HG03520 (cell line): ENCODE measurements at regions not wholly inside any gene's neighbourhood (a gene's known extent, or its start where the extent isn't known, plus 50 kb on each side); places are given as distances from the start of the nearest gene placed in this dataset.

ENCODE experiments used
- ATAC-seq: cut with Tn5 transposase; IDR thresholded peaks from one replicate; pipeline ENCODE4 v1.9.1; 2021; ENCODE audit warnings: mild to moderate bottlenecking, moderate library complexity; ENCODE audit not compliant: unreplicated experiment

DNA sequence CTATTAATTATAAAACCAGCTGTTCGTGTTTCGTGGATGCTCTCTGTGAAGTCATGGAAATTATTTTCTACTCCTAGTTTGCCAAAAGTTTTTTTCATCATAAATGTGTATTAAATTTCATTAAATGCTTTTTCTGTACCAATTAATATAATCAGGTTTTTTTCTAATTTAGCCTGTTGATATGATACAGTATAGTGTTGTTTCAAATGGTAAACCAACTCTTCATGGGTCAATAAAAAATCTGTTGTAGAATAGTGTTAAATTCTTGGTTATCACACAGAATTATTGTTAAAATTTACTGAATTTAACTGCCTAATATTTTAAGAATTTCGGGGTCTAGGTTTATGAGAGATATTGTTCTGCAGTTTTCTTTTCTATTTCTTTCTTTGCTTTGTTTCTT is 505.9 kb upstream of the MANEA start:
- ATAC-seq: no peak

DNA sequence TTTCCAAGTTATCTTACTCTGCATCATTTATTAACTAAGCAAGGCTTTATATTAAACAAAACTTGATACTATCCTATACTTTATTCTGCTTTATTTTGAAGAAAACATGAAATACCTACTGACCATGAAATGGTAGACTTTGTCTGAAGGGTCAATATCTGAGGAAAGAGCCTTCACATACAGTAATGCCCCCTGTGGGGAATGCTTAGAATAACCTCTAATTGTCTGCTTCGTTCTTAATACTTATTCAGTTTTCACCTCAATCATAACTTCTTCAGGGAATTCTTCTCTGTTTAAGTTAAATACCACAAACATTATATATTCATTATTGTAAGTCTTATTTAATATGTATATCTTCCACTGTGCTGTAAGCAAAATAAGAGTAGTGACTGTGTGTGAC is 498.9 kb upstream of the MANEA start:
- ATAC-seq: no peak

DNA sequence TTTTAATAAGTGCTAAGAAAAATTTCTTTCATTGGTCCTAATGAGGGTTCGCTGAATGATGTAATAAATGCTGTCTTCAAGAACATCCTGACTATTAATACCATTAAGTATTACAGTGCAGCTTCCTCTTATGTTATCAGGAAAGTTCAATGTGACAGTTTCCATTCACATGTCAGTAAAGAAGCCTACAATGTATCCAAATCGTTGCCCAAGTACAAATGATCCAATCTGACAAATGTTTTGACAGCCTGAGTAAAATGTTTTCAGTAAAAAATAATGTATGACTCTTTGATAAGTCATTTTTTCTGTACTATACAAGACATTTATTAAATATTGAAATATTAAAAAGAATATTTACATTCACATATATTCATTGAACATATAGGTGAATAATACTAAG is 496.1 kb upstream of the MANEA start:
- no peak for ATAC-seq

DNA sequence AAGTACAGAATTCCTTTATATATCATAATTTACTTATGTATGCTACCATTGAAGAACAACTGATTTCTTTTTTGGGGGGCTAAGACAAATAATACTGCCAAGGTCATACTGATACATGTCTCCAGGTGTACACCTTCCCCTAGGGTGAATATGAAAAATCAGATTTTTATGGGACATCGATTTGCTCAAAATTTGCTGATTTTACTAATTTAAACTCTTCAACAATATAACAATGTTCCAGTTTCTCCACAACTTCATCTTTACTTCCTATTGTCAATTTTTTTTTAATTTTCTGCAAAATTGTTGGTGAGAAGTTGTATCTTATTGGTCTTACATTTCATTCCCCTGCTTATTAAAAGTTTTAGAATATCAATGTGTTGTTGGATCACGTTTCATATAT is 495.4 kb upstream of the MANEA start:
- no peak for ATAC-seq

DNA sequence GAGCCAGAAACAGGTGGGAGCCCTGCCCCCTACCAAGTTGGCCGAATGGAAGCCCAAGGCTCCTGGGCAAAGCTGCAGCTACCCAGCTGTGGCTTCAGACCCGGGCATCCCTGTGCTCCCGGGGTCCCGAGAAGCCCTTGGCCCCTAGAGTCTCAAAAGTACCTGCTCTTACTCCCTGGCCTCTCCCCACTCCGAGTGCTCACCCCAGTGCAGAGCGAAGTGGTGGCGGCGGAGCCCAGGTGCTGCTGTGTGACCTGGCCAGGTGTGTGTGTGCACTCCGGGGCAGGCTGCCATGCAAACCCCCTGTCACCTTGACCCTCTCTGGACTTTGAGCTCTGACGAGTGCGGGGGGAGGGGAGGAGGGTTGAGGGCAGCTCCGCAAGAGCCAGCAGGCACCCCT is 493.8 kb upstream of the MANEA start:
- no peak for ATAC-seq

DNA sequence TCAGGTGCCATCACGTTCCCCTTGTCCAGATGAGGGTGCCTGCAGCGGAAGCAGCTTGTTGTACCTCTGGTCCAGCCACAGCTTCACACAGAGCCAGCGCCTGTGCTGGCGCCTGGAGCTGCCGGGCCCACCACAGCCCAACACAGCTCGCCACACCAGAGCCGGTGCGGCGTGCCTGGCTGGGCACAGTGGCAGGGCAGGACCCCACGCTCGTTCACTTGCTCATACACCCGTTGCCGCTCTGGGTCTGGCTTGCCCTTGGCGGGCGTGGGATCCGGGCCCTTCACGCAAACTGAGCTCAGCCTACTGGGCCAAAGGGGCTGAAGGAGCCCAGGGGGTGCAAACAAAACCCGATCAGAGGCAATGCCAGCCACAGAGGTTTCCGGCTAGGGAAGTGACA is 492.5 kb upstream of the MANEA start:
- ATAC-seq: no peak

DNA sequence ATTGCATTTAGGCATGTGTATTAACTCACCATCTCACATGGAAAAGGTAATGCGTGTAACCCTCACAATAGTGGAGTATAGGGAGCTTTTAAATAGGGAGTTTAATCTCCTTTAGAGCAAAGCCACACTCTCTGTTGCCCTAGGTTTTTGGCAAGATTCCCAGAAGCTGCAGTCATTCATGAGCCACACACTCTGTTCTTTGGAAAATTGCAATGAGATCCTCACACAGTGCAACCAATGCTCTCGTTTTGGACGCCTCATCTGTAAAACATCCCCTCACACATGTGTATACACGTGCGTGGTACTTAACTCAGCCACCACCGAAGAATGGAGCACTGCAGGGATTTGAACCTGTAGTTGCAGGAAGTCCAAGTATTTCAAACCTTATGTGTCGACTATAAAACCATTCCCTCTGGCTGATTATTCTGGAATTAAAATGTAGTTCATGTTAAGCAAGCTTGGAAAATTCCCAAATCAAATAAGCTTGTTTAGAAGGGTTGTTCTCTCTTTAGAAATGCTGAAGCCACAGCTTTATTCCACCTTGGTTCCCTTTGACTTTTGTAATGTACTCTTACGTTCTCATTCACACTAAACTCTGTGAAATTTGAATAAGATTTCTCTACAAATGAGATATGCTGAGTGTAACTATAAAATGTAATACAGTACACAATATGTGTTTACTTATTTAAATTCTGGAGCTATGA is 489.8 kb upstream of the MANEA start:
- no peak for ATAC-seq

DNA sequence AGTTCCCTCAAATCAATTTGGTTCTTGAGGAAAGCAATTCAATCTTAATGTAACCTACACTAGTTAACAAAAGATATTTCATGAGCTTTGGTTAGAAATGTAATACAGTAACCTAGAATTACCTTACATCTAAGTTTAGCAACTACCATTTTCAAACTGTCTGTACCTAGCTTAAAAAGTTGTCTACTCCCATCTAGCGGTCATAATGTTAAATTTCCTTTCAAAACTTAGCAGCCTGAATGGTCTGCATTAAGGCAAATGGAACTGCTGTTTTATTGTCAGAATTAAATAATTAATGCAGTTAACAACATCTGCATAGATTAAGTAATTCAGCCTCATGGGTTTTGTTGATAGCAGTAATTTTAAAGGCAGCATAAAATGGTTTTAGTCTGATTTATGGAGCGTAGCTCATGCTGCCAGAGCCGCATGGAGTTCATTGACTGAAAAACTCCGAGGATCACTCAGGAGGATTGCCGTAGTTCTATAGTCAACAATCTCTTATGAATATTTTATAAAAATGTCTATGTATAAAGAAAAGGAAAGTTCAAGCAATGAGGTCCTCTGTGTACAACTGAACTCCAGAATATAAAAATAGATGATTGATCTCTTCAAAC is 485.4 kb upstream of the MANEA start:
- peak; percentile 89 for ATAC-seq

DNA sequence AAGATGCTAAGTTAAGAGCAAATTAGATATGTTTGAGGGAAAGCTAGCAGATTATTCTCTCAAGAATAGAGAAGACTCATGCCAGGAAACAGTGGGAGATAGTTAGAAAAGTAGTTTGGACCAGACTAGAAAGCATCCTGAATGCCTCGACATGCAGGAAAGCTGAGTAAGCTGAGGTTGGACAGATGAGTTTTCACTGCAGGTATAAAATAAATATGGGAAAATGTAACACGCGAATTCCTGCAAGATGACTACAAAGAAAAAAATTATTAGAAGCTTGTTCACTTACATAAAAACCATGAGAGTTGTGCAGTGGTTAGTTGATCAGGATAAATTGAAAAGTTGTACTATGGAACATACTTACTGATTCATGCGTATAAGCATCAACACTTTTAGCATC is 484.2 kb upstream of the MANEA start:
- ATAC-seq: no peak

DNA sequence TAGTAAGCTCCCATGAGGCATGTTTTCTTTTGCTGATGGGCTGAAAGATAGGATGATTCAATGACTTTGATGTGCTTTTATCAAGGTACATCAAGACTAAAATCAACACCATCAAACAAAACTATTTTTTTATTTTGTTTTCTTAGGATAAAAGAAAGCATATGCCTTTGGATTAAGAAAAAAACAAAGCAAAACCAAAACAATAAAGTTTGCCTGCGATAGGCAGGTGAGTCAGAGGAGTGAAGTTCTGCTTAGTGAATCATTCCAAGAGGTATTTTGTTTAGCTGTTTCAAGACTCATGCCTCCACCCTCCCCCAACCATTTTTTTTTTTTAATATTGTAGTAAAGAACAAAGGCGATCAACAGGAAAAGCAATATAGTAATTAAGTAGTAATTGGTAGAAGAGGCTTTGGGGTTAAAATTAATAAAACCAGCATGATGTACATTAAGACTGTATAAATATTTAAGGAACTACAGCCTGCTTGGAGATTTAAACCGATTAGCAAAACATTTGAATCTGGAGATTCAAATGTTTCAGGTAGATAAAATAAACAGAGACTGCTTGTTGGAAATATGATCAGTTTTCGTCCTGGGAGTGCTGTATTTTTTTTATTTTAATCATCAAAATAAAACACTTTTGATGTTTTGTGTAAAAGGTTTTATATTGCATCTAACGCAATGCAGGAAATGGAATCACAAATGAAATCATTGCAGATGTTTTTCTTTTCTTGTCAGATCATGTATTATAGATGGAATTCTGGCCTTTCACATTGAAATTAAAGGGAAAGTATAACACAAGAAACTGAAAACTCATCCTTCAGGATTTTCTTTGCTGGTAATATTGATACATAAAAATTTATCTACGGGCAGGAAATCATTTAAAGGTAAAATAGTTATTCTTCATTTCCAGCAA is 482.3 kb upstream of the MANEA start:
- no peak for ATAC-seq

DNA sequence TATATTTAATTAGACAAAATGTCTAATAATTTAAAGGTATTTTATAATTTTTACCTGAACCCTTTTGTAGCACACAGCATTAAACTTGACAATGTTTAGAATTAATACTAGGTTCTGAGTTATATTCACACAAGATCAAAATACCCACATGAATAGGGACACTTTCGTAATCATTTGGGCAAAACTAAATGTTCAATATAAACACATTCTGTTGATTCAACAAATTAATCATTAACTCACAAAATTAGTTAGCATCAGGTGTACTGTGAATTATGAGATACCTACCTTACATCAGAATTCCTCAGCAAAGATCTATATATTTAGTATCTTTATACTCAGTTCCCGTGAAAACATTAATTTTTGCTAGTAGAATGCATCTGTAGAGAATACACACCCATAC is 481.5 kb upstream of the MANEA start:
- no peak for ATAC-seq

DNA sequence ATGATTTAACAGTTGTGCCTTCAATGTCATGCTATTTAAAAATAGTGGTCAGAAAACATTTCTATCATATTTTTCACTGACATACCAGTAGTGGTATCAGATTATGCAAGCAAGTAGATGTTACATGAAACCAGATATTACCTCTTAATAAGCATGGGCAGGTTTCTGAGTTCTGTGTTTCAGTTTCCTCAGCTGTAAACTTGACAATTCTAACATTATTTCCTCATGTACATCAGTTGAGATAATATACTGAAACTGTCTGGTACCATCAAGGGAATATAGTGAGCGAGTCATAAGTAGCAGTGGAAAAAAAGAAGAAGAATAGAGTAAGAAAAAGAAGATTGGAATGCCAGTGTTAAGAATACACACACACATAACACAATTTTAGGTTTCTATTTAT is 477.9 kb upstream of the MANEA start:
- ATAC-seq: no peak

DNA sequence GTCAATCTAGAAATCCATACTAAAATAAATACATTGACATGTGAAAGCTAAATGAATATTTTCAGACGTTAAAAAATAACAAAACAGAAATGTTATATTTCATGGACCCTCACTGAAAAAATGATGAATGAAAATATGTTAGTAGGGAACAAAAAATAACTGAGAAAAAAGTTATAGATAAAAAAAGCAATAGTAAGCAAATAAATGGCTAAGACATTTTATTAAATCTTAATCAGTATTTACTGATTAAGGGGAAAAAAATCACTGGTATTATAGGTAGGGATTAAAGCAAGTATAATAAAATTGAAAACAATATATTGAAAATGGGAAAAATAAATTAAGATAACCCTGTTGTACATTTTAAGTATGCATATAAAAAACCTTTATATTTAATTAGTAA is 468.1 kb upstream of the MANEA start:
- no peak for ATAC-seq

DNA sequence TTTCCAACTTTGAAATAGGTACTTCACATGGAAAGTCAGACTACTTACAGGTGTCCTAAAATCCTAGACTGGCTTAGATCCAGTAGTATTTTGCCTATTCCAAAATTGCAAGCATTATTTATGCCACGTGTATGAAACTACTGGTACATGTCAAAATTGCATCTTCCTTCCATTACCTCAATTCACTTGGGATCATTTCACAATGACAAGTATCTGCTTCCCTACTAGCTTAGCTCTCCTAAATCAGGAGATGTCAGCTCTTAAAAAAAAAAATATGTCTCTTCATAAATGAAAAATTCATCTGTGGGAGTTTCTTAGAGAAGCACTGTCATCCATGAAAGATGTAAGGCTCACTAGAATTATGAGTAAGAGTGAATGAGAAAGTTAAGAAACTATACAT is 466.6 kb upstream of the MANEA start:
- no peak for ATAC-seq

DNA sequence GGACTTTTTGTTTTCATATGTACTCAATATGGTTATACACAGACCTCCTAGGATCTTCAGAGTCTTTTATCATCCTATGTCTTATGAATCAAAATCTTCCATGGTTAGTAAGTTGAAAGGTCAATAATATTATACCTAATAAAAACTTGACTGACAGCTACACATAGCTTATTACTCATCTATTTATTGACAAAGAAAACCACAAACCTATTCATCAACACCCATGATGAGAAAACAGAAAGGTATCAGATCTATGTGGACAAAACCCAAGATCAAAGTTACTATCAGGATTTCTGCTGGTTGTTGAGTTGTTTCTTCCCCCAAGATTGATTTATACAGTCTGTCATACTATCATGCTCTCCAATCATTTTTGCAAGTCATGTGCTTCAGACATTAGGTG is 460.1 kb upstream of the MANEA start:
- ATAC-seq: no peak

DNA sequence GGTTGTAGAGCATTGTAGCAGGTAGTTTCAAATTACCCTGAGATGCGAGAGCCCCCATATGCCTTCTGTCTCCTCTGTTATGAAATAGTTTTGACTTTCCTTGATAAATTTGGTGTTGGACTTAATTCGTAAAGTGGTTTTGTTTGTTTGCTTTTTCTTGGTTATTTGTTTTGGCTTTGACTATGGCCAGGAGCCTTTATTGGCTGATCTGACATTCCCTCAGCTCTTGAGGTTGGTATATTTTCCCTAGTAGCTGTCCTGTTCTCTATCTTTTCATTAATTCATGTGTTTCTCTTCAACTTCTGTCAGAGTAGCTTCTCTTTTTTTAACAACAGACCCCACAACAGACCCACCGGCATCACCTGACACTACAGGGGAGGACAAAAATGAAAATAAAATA is 457.4 kb upstream of the MANEA start:
- no peak for ATAC-seq

DNA sequence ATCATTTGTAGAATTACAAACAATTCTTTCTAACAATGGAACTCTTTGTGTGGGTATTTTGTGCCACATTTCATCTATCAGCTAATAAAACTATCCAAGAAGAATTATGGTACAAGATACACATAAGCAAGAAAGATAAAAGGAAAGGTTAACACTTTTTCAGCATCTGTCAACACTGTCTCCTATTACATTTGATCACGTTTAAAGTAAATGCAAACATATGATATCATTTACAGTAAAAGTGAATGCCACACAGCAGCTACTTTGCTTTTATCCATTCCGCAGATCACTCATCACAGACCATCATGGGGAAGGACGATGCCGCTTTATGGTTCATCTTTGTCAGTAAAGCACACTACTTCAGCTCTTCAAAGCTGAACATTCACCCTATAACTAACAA is 456.4 kb upstream of the MANEA start:
- no peak for ATAC-seq

DNA sequence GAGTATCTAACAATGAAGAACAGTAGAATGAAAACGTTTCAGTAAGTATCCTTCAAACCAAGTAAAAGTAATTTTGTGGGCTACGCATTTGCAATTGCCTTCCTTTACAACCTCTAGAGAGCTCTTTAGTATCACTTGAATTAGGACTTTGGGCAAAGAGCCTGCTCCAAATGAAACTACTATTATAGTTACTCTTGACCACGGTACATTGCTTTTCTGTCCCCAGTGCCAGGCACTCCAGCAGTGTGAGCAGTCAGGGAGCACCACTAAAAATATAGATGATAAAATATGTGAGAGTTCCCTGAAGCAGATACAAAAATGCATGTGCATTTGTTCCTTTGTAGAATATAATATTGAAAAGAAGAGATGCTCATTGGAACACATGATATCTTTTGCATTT is 450.1 kb upstream of the MANEA start:
- ATAC-seq: no peak

DNA sequence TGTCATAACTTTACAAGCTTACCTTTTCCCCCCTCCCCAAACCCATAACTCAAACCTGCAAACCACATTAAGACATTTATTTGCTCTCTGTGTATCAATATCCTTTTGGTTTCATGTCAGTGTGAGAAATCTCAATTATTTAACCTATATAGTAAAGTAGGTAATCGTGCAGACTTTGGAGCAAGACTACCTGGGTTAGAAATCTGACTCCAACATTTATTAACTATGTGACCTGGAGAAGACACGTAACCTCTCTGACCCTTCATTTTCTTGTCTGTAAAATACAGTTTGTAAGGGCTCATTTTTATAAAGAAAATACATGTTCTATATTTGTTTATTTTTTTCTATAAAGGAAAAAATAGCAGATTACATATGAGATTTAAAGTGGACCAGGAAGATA is 448.9 kb upstream of the MANEA start:
- no peak for ATAC-seq

DNA sequence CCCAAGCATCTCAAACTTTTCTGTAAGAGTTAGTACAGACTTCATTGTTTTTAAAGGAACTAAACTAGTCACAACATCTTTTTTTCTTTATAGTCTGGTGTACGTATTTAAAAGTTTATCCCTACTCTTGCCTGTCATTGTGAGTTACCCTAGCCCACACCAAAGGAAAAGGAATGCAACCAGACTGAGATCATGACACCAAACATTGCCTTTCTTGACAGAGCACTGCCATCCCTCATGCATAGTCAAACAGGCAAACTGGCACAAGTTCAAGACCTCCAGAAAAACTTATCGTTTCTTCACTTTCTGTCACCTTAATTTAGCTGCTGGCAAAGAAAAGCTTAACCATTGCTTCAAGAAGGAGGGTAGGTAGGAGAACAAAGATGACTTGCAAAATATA is 448.4 kb upstream of the MANEA start:
- no peak for ATAC-seq

DNA sequence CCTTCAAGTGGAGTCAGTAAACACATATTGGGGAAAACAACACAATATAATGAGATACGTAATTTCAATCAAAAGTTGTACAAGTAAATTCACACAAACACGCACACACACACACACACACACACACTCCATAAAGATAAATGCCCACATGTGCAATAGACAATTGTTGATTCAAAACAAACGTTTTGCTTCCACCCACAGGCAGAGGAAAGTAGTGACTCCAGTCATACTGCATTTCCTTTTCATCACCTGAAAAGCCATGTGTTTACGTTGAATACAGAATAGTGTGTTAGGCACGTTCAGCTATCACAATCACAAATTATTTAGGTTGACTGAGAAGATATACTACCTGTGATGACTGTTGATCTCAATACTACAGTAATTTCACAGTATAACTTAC is 443.8 kb upstream of the MANEA start:
- ATAC-seq: no peak

DNA sequence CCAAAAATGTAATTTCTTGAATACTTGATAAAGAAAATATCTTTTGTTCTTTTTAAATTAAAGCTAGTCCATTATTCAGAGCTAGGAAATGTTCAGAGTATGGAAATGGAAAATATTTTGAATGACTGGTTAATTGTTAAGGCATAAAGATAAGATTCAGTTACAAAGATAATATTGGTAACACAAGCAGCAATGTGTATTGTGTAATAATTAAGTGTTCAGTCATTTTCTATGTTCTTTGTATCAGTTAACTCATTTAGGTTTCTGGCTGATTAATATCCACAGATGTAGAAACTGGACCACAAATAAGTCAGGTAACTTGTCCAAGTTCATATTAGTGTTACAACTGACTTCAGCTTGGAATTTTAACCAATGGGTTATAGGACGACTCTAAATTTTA is 442.2 kb upstream of the MANEA start:
- no peak for ATAC-seq
